GM21423 (cell line): ENCODE measurements at regions not wholly inside any gene's neighbourhood (a gene's known extent, or its start where the extent isn't known, plus 50 kb on each side); places are given as distances from the start of the nearest gene placed in this dataset.

Experiments
- ATAC-seq: cut with Tn5 transposase; IDR thresholded peaks from one replicate; pipeline ENCODE4 v1.9.1; 2021; ENCODE audit warnings: mild to moderate bottlenecking, moderate library complexity; ENCODE audit not compliant: unreplicated experiment

DNA sequence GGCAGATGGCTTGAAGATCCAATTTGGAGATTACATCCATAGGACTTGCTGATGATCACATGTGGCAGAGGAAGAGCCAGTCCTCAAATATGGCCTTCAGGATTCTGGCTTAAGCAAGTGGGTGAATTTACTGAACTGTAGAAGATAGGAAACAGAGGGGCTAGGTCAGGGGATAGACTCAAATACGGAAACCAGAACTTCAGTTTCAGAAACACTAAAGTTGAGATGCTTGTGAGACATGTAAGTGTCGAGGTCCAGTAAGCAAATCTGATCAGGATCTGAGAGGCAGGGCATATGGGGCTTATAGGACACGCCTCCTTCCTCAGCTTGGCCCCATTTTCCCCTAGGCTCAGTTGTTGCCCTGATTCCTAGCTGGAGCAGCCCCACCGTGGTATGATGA, 107.7 kb downstream of the LBH start:
- ATAC-seq = no peak

DNA sequence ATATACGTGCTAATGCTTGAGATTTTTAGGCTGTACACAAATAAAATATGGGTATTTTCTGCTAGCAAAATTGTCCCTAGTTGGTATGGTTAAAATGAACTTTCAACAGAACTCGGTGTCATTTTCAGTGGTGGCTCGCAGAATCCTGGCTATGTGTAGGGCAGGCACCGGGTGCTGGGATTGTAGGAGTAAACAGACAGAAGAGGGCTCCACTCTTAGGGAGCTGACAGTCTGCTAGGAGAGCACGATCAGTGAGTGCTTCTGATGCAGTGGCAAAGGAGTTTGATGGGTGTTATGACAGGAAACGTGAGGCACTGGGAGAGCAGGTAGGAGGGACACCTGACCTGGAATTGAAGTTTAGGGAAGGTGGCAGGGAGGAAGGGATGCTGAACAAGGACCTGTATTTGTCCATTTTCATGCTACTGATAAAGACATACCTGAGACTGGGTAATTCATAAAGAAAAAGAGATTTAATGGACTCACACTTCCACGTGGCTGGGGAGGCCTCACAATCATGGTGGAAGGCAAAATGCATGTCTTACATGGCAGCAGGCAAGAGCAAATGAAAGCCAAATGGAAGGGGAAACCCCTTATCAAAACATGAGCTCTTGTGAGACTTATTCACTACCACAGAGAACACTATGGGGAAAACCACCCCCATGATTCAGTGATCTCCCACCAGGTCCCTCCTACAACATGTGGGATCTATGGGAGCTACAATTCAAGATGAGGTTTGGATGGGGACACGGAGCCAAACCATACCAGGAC, 105.4 kb upstream of the LCLAT1 start:
- ATAC-seq = no peak

DNA sequence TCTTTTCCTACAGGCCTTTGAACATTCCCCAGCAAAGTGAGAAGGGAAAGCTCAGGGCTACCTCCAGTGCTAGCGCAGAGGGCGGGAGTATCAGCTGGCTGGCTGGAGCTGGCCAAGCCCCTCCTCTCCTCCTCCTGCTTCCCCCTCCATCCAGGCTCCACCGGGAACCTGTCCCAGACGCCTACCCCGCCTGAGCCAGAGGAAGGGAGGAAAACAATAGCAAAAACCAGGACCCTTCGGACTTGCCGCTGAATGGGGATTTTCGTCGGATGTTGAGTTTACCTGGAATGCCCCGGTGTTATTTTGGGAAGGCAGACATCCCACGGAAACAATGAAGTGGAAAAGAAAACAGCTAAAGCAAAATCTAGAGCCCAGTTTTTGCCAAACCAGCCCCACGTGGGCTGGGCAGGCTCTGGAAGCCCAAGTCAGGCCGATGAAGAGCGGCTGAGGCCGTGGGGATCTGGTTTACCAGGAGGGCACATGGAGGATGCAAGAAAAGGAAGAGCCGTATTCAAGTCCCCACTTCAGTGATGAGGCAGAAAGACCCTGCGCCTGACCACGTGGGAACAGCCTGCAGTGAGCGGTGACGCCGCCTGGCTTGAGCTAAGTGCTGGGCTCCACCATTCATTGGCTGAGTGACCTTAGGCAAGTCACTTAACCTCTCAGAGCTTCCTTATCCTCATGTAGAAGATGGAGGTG, 100.4 kb upstream of the LCLAT1 start:
- no peak for ATAC-seq

DNA sequence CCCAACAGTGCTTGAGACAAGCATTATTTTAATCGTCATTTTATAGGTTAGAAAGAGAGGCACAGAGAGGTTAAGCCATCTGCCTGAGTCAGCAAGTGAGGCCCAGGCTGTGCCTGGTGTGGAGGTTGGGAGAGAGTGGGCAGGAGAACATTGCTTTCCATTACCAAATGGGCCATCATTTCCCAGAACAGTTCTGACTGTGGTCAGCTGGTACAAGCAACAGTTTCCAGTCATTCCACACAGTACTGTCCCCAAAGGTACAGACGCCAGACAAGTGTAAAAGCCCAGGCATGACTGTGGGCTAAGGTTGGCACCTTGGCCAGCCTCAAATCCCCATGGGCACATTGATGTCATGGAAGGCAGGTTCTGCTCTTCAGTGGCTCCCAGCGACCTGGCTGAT, 98.2 kb upstream of the LCLAT1 start:
- ATAC-seq = no peak

DNA sequence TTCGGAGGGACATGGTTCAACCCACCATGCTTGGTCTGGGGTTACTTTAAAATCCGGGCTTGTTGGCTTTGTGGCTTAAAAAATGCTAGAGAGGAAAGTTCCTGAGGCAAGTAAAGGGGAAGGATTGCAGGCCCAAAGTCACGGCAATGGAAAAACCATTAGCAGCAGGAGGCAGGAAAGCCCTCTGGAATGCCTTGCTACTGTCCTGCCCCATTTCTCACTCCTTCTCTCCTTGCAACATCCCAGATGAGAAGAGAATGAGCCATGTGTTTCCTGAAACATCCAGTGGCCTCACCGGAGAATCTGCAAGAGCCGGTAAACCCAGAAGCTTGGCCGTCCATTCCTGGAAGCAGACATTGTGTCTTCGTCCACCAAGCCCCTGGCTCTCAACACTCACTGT, 97.4 kb upstream of the LCLAT1 start:
- no peak for ATAC-seq

DNA sequence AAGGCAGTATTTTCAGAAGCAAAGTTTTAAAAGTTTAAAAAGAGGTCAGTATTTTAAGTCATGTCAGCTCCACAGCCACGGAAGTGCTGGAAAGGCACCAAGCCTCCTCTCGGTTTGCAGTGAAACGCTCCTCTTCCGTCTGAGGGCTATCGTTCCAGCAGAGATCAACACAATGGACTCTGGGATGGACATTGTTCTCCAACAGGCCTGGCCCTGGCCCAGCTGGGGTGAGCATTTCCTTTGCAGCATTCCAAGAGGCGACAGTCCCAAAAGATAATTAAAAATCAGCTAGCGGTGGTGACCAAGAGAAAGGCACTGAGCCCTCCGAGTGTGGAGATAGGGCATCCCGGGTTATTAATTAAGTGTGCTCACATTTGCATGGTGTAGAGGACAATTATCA, 95.9 kb upstream of the LCLAT1 start:
- ATAC-seq = no peak

DNA sequence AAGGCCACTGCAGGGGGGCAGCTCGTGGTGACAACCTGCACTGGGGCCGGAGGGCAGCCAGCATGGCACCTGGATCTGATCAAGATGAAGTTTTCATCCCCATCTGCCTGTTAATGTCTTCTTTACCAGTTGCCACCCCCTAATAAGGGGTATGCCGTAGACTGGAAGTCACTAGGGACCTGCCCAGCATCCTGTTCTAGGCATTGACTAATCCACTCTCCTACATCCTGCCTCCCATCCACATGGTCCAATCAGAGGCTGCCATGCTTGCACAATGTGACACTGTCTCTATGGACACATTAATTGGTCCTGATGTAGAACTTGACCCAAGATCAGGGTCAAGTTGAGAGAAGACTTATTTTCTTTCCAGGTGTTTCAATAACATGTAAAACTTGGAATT, 95.1 kb upstream of the LCLAT1 start:
- no peak for ATAC-seq

DNA sequence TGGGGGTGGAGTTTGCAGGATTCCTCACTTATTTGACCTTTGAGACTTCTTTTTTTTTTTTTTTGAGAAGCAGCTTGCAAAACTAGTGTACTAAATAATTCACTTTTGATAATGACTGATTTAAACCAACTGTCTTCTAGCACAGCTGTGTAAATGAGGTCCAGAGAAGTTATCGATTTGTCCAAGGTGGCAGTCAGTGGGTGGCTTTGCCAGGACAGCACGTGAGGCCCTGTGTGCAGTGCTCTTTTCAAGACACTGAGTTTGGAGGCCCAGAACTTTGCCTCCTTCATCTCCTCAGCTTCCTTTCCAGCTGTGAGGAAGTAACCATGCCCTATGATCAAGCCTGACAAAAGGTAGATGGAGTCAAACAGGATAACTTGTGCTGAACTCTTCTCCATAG, 92.9 kb upstream of the LCLAT1 start:
- ATAC-seq = no peak

DNA sequence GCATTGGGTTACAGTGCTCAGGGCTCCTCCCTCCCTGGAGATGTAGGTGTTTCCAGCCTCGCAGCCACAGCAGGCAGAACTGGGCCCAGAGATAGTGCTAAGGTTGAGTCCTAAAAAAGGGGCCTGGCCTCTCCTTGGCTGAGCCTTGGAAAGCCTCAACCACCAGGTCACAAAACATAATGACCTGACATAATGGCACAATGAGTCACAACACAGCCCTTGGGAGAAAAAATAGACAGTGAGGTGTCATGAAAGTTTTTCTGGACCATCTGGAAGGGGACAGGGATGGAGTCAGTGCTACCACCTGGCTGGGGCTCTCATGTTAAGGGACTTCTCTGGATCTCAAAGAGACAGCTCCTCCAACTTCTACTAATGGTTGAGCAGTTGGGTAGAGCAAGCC, 92.4 kb upstream of the LCLAT1 start:
- no peak for ATAC-seq

DNA sequence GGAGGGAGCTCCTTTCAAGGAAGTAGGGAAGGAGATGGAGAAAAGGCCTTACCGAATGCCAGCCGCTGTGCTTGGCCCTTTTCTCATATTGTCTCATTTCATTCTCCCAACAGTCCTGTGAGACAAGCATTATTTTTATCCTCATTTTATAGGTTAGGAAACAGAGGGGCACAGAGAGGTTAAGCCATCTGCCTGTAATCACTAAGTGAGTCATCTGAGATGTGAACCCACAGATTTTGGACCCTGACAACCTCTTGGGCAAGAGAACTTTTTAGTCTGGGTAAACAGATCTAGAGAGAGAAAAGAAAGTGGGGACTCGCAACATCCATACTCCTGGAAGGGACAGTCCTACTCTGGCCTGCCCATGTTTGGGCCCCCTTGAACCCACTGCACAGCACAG, 91.7 kb upstream of the LCLAT1 start:
- no peak for ATAC-seq

DNA sequence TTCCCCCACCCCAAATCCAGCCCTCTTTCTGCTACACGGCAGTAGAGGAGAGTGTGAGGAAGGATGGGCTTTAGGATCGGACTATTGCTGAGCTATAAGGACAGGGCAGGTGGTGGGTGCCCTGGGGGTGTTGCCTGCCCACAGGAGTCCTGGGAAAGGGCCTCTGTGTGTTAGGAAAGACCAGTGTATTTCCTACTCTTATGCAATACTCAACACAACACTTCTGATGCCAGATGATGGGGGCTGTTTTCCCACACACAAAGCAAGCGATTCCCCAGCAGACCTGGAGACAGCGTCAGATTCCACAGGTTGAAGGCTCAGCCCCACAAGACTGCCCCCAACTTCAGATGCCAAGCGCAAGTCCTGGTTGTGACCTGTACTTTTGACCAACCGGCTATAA, 91.0 kb upstream of the LCLAT1 start:
- no peak for ATAC-seq

DNA sequence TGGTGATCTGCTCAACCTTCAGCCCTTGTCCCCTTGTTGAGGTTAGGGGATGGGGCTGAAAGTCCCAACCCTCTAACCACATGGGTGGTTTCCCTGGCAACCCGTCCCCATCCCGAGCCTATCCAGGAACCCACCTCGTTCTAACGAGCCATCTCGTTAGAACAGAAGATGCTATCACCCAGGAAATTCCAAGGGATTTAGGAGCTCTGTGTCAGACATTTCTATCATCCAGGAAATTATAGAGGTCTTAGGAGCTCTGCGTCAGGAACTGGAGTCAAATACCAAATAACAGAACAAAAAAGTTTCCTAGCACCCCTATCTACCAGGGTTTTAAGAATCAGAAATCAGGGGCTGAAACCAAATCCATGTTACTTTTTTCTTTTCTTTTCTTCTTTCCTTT, 90.3 kb upstream of the LCLAT1 start:
- no peak for ATAC-seq

DNA sequence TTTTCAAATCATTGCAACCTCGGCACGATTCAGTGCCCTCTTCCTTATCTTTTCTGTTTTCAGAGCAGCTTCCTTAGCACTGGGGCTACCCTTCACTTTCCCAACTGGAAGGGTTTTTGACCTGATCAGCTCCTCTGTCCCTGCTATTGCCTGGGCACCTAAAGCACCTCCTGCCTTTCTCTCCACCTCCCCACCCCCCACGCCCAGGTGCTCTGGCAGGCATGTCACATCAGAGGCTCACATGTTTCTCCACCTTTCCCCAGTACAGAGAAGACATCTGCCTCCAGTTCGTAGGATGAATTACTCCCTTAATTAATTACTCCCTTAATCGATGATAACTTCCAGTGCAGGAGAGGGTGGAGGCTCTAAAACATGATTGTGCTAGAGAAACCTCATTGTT, 88.7 kb upstream of the LCLAT1 start:
- no peak for ATAC-seq

DNA sequence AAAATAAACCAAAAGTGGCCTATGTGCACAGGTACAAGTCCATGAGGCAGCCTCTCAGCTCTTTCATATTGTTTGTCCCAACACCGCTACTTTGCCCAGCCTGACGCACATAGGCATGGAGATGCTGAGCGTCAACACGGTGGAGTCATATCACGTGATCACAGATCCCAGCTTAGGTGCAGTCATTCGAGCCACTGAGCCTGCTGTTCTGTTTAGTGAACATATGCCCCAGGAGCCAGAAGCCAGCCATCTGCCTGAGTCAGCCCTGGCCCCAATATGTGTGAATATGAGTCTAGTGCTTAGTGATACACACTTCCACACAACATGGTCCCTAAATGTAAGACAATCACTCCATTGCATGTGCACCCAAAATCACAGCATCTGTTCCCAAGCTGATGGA, 88.2 kb upstream of the LCLAT1 start:
- no peak for ATAC-seq

DNA sequence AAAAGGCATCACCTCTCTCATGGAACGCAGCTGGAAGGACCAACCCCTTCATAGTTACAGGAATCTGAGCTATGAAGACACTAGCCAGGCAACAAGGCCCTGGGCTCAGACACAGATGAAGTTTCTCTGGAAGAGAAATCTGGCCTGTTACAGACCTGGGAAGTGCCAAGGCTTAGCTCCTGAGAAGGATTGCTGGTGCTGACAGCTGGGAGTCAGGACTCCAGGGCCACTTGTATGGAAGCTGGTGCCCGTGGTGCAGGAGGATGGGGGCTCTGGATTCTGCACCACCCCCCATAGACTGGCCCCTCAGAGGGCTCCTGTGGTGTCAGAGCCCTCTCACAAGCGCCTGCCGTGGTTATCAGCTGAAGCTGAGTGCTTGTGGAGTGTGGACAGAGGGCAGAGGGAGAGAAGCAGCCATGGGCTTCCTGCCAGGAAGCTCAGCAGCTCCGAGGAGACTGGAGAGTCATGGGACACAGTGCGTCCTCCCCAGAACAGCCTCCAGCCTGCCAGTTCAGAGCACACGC, 87.3 kb upstream of the LCLAT1 start:
- no peak for ATAC-seq

DNA sequence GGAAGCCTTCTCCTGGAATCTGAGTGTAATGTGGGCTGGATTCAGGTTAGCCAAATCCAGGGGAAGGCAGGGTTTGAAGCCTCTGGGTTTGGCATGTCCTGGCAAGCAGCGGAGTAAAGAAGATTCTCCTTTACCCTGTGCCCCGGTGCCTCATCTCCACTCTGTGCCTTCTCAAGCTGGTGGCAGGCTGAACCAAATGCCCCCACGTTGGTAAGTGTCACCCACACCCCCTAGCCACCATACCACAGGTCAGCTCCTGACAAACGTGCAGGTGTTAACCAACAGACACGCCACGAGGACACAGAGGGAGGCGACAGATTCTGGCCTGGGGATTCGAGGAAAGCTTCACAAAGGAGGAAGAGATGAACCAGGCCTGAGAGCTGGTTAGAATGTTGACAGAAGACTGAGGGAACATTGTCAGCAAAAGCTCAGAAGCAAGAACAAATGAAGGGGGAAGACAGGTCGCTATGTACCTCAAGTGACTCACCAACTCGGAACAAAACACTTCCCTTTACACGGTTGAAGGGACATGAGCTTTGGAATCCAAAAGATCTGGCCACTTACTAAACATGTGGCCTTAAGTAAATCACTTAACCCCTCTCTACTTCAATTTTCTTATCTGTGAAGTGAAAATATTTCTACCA, 85.2 kb upstream of the LCLAT1 start:
- no peak for ATAC-seq

DNA sequence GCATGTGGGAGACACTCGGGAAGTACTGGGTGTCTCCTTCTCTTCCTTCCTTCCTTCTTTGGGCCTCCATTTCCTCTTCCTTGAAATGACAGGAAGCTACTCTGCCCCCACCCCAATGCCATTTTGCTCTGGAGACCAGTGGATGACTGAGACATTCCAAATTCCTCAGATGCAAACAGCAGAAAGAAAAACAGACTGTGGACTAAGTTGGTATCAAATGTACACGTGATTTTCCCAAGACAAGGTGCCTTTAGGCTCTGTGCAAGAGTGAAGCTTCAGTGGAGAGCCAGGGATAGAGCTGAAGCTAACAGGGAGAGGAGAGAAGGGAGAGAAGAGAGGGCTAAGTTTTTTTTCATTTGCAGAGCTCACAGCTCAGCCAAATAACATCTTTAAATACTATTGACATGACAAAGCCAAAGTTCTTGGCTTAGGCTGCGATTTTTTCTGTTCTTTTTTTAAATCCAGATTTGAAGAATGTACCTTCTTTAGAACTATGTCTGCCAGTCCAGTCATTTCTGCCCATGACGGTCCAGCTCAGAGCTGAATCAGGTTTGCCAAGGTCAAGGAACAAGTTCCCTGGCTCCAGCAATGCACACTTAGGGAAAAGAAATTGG, 84.5 kb upstream of the LCLAT1 start:
- no peak for ATAC-seq

DNA sequence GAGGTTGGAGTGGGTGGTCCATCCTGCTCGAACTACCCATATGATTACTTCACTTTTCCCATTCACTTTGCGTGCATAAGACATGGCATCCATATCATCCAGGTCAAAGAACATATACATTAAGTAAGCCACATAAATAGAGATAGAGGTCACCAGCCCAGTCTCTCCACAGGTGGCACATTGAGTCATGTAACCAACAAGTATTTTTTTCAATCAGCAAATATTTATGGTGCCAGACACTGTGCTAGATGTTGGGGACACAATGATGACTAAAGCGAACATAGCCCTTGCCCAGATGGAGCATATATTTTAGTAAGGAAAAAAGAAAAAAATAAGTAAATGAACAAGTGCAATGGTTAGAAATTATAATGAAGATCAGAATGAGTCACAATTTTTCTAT, 83.6 kb upstream of the LCLAT1 start:
- ATAC-seq = no peak

DNA sequence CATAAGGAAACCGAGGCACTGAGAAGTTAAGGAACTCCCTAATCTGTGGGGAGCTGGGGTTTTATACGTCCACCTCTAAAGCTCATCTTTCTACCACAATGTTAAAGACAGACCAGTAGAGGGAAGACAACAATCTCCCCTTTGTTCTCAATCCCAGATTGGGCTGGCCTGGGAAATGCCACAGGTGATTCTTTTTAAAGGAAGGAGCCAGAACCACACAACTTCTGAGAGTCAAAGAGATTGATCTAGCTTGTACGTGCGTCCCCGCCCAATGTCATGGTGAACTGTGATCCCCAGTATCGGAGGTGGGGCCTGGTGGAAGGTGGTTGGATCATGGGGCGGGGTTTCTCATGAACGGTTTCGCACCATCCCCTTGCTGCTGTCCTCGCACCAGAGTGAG, 81.8 kb upstream of the LCLAT1 start:
- ATAC-seq = no peak

DNA sequence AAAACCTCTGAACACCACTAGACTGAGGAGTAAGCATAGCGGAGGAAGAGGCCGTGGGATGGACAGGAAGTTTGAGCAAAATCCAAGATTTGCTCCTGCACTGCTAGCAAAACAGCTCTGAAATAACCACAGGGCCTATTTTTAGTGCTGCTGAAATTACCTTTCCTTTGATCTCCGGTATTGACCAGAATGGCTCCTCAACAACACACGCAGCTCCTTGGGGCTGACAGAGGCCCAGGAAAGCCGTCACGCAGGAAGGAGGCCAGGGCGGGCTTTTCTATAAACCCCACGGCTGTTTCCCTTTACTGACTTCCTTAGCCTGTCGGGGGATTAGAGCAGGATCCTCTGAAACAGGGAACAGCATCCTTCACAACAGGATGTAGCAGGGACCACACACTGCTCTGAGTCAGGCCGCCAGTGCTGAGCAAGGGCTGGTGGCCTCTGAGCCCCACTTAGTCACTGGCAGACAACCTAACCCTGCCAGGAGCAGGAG, 80.8 kb upstream of the LCLAT1 start:
- no peak for ATAC-seq
